ENCODE measurements at regions not wholly inside any gene's neighbourhood (a gene's known extent, or its start where the extent isn't known, plus 50 kb on each side); places are given as distances from the start of the nearest gene placed in this dataset.

DNA sequence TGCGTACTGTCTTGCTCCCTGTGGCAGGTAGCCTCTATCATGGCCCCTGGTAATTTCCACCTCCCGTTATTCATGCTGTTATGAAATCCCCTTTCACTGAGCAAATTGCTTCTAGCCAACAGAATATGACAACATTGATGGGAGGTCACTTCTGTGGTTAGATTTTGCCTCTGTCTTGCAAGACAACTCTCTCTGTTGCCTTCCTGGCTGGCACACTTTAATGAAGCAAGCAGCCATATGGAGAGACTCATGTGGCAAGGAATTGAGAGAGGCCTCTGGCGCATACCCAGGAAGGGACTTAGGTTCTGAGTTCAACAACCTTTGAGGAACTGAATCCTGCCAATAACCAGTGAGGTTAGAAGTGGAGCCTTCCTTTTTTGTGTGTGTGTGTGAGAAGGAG, 51.8 kb upstream of the GPRC5B start:
- DNase-seq (ENCODE audit: low spot score in 2 of 2), result no peak
- Histone ChIP-seq H3K4me1 (no peaks in the 10 kb centered on the region), H3K36me3 (no peaks in the 10 kb centered on the region), H3K27ac (no peak overlapping the region), H3K9me3 (no peaks in the 10 kb centered on the region), H3K27me3 (peaks cover 0 to 6% of the 10 kb centered on the region in 2 donors), H3K4me3 (no peak overlapping the region)
- TF ChIP-seq POLR2A (IDR thresholded peaks at IDR 0.05) (no peak), POLR2AphosphoS5 (IDR thresholded peaks at IDR 0.05) (no peak)
- TF ChIP-seq, protein P1, sequence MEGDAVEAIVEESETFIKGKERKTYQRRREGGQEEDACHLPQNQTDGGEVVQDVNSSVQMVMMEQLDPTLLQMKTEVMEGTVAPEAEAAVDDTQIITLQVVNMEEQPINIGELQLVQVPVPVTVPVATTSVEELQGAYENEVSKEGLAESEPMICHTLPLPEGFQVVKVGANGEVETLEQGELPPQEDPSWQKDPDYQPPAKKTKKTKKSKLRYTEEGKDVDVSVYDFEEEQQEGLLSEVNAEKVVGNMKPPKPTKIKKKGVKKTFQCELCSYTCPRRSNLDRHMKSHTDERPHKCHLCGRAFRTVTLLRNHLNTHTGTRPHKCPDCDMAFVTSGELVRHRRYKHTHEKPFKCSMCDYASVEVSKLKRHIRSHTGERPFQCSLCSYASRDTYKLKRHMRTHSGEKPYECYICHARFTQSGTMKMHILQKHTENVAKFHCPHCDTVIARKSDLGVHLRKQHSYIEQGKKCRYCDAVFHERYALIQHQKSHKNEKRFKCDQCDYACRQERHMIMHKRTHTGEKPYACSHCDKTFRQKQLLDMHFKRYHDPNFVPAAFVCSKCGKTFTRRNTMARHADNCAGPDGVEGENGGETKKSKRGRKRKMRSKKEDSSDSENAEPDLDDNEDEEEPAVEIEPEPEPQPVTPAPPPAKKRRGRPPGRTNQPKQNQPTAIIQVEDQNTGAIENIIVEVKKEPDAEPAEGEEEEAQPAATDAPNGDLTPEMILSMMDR (IDR thresholded peaks at IDR 0.05), result no peak
- intact Hi-C loops (cut with DNase I; ENCODE audit: low total_unique reads), result no loop called here

- Histone ChIP-seq H3K27ac (no peak overlapping the region), H3K36me3 (no peaks in the 10 kb centered on the region), H3K4me3 (no peak overlapping the region), H3K4me1 (no peaks in the 10 kb centered on the region), H3K9me3 (no peaks in the 10 kb centered on the region), H3K27me3 (peaks cover 0 to 6% of the 10 kb centered on the region in 2 donors)
- intact Hi-C loops (cut with DNase I; ENCODE audit: low total_unique reads), result no loop called here
- DNase-seq (ENCODE audit: low spot score in 2 of 2), result no peak
- TF ChIP-seq POLR2A (IDR thresholded peaks at IDR 0.05) (no peak), POLR2AphosphoS5 (IDR thresholded peaks at IDR 0.05) (no peak)
- TF ChIP-seq, protein P1 (IDR thresholded peaks at IDR 0.05), result no peak
Observed at GRCh38 chr16:19935694-19936093, 51.0 kb upstream of the GPRC5B start.

Measured in breast epithelium (tissue), 4 donors.